Neural cell (in vitro differentiated cells): ENCODE measurements at regions not wholly inside any gene's neighbourhood (a gene's known extent, or its start where the extent isn't known, plus 50 kb on each side); places are given as distances from the start of the nearest gene placed in this dataset.

Experiments
- CTCF ChIP-seq: fragments of 450-650 bp; IDR thresholded peaks from 2 replicates; pipeline ENCODE4 v1.5.1; 2014; ENCODE audit warnings: antibody characterized with exemption, mild to moderate bottlenecking, moderate library complexity; ENCODE audit not compliant: poor library complexity, severe bottlenecking
- EP300 ChIP-seq: fragments of 450-650 bp; conservative IDR thresholded peaks from 2 replicates; pipeline ENCODE4 v1.6.1; 2014; ENCODE audit warnings: antibody characterized with exemption, mild to moderate bottlenecking, moderate library complexity; ENCODE audit not compliant: poor library complexity, severe bottlenecking
- EZH2 ChIP-seq: fragments of 200-600, 300-800 bp; shearing (Covaris generic), sonication (generic); IDR thresholded peaks from 2 replicates; pipeline ENCODE4 v1.6.1; 2014; ENCODE audit warnings: antibody characterized with exemption, low read length, borderline replicate concordance, mild to moderate bottlenecking; ENCODE audit not compliant: insufficient read depth, poor library complexity, severe bottlenecking
- RAD21 ChIP-seq: fragments of 450-650 bp; conservative IDR thresholded peaks from 2 replicates; pipeline ENCODE4 v1.6.1; 2014; ENCODE audit warnings: antibody characterized with exemption, mild to moderate bottlenecking, moderate library complexity
- REST ChIP-seq: IDR thresholded peaks from 2 replicates; pipeline ENCODE4 v1.6.1; 2012; ENCODE audit warnings: borderline replicate concordance

GRCh38 chr18:43714343-43715010 lies 437.2 kb upstream of the SYT4 start:
- TF ChIP-seq REST (no peak), CTCF (no peak), EZH2 (no peak), EP300 (peak; percentile 19), RAD21 (no peak)
